NCI-H2196 (cell line): ENCODE measurements at regions not wholly inside any gene's neighbourhood (a gene's known extent, or its start where the extent isn't known, plus 50 kb on each side); places are given as distances from the start of the nearest gene placed in this dataset.
"Not testable (repeated sequence)": the region's sequence is repeated elsewhere in the genome, so short reads cannot be mapped to it uniquely, and the experiment has no call there.

Experiments used
- DNase-seq: peaks from one replicate; lab custom pipeline; 2025; ENCODE audit not compliant: unreplicated experiment; lab: John Stamatoyannopoulos, UW

- DNase-seq, result not testable (repeated sequence)
Observed at GRCh38 chr2:215889240-215889969, 123.9 kb downstream of the MREG start.

GRCh38 chr2:215888680-215889079 lies 124.7 kb downstream of the MREG start:
- DNase-seq, result no peak

- no peak for DNase-seq
Observed at GRCh38 chr2:215887303-215887702, 126.0 kb downstream of the MREG start.

DNA sequence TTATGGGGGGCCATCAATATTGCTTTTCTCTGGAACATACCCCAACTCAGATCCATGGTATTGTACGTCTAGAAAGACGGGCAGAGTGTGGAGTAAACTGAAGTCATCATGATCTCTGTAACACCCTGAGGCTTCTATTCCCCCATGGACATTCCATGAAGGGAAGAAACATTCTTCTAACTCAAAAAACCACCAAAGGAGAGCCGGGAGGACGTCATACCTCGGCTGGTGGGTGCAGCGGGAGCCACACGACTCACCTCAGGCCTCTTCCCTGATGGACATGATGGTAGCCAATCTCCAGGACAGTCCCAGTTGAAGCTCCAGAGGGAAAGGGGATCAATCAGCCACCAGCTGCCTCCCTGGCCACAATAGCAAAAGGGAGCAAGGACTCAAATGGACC lies 127.3 kb downstream of the MREG start:
- no peak for DNase-seq

GRCh38 chr2:215885536-215885935 lies 127.8 kb downstream of the MREG start:
- no peak for DNase-seq

GRCh38 chr2:215884451-215885087 lies 128.8 kb downstream of the MREG start:
- DNase-seq, result no peak

- DNase-seq, result no peak
Observed at GRCh38 chr2:215883799-215884198, 129.6 kb downstream of the MREG start.

DNA sequence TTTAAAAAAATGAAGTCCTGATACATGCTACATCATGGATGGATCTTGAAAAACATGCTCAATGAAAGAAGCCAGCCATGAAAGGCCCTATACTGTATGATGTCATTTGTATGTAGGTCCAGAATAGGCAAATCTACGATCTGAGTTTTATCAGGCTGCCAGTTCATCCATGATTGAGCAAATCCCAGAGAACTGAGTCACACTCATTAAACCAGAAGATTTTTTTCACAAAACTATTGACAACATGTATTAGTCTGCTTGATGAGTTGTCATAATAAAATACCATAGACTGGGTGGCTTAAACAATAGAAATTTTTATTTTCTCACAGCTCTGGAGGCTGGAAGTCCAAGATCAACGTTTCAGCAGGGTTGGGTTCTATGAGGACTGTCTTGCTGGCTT lies 130.7 kb downstream of the MREG start:
- DNase-seq, result no peak

- no peak for DNase-seq
Observed at GRCh38 chr2:215881582-215881981, 131.8 kb downstream of the MREG start.

DNA sequence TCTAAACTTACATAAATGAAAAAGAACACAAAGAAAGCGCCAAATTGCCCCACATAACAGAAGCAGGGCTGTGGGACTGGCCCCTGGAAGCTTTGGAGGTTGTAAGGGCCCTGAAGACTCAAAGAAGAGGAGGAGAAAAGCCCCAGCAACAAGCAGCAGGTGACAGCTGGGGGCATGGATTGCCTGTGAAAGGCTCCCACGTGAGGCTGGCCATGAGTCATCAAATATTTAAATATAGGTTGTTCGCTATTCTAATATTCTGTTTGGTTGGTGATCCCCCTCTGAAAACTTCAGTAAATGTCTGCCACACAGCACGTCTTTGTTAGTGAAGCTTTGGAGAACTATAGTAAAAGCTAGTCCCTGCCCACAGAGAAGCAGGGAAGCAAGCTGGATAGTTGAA lies 132.4 kb downstream of the MREG start:
- DNase-seq, result no peak

DNA sequence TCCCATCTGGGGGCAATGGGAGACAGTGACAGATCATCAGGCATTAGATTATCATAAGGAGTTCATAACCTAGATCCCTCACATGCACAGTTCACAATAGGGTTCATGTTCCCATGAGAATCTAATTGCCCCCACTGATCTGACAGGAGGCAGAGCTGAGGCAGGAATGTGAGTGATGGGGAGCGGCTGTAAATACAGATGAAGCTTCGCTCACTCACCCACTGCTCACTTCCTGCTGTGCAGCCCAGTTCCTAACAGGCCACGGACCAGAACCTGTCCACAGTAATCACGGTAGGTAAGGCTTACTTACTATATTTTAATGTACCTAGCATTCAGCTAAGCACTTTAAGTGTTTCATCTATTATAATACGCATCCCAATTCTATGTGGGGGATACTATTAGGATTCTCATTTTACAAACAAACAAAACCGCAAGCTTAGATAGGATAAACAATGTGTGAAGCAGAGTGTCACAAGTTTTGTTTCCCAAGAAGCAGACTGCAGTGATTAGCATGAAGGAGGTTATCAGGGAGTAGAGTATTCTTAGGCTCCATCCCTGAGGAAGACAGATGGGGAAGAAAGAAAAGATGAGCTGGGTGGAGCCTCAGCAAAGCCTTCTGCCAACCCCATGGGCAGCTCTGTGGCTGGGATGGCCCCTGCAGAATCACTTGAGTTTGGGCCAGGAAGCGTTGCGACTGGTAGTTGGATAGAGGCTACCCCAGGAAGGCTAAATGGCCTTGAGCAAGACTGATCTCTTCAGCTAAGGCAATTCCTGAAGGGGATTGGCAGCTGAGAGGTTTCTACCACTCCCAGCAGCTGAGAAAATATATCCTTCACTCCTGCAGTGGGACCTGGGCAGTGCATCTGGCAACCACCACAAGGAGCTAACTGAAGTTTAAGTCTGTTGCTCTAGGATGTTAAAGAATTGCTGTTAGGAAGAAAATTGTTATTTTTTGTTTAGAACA lies 133.1 kb downstream of the MREG start:
- DNase-seq, result no peak

DNA sequence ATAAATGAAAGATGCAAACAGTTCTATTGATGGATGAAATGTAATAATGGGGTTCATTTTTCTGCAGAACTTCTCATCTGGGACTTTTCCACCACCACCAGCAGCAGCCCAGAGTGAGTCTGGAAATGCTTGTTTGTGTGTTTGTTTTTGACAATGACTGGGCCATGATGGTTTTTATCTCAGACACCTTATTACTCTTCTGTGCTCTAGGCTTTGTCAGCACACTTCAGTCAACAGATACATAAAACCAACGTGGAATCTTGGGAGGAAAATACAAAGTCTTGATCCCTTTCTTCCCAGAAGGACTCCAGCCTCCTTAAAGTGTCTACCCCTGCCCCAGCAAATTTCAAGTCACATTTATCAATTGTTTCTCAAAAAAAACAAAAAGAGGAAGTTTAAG lies 134.0 kb downstream of the MREG start:
- no peak for DNase-seq

- no peak for DNase-seq
Observed at GRCh38 chr2:215878476-215879063, 134.8 kb downstream of the MREG start.

- DNase-seq, result no peak
Observed at GRCh38 chr2:215876937-215877238, 136.5 kb downstream of the MREG start.

DNA sequence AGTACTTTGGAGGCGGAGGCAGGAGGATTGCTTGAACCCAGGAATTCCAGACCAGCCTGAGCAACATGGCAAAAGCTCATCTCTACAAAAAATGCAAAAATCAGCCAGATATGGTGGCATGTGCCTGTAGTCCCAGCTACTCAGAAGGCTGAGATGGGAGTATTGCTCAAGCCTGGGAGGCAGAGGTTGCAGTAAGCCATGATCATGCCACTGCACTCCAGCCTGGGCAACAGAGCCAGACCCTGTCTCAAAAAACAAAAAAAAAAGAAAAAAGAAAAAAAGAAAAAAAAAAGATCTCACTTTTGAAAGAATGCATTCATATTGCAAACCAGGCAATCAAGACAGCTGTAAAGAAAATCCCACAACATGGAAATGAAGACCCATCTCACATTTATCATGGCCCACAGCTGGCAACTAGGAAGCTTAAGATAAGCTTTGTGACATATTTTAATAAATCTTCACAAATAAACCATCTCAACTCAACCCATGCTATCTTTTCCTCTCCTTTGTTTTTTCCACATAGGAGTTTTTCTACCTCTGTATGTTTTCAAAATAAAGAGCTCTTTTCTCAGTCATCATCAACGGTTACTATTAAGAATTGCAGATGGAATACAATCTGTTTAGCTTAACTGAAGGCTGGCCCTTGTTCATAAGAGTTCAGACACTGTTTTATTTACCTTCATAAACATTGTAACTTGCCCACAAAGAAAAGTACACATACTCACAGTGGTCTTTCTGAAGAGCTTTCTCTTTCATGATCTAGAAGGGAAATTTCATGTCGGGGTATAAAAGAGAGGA lies 137.0 kb downstream of the MREG start:
- DNase-seq, result no peak

GRCh38 chr2:215874418-215874817 lies 138.9 kb downstream of the MREG start:
- no peak for DNase-seq

GRCh38 chr2:215870986-215871385 lies 142.4 kb downstream of the MREG start:
- DNase-seq, result no peak

DNA sequence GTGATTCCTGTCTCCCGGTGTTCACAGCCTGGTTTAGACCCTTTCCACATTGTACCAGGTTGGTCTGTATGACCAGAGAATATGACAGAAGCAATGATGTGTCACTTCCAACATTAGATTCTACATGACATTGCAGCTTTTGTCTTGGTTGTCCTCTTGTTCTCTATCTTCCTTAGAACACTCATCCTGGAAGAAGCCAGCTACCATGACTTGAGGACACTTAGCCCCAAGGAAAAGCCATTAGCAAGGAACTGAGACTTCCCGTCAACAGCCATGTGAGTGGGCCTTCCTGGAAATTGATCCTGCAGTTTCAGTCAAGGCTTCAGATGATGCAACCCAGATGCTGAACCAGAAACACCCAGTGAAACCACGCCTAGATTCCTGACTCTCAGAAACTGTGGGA lies 143.3 kb downstream of the MREG start:
- DNase-seq, result no peak

GRCh38 chr2:215868846-215869543 lies 144.4 kb downstream of the MREG start:
- no peak for DNase-seq

GRCh38 chr2:215866606-215867005 lies 146.7 kb downstream of the MREG start:
- DNase-seq, result no peak
